GM23338 (cell line): ENCODE measurements at regions not wholly inside any gene's neighbourhood (a gene's known extent, or its start where the extent isn't known, plus 50 kb on each side); places are given as distances from the start of the nearest gene placed in this dataset.

Experiments
- ATAC-seq: fragments of 200-7000 bp; cut with Tn5 transposase; 3 replicates; pipeline ENCODE4 v1.9.1; 2020
- DNase-seq: peaks from one replicate; pipeline ENCODE4 v3.0.0-alpha.2; 2015; ENCODE audit warnings: low spot score
- H2AFZ ChIP-seq: fragments of 200-600 bp; sonication (generic); 2 replicates; pipeline ENCODE4 v1.8.0; 2016; ENCODE audit warnings: antibody characterized with exemption, mild to moderate bottlenecking, moderate library complexity
- H3F3A ChIP-seq: fragments of 200-600 bp; sonication (generic); replicated peaks from 2 replicates; pipeline ENCODE4 v1.8.0; 2017; ENCODE audit warnings: antibody characterized with exemption, mixed run types, low read depth
- H3K27ac ChIP-seq: fragments of 200-600 bp; sonication (generic); 2 replicates; pipeline ENCODE4 v1.6.1; 2016; ENCODE audit warnings: low read depth
- H3K27me3 ChIP-seq: fragments of 200-600 bp; sonication (generic); 2 replicates; pipeline ENCODE4 v1.8.0; 2016; ENCODE audit warnings: mild to moderate bottlenecking, mixed run types, moderate library complexity; ENCODE audit not compliant: insufficient read depth
- H3K36me3 ChIP-seq: fragments of 200-600 bp; sonication (generic); 2 replicates; pipeline ENCODE4 v1.8.0; 2016; ENCODE audit warnings: mild to moderate bottlenecking; ENCODE audit not compliant: insufficient read depth
- H3K4me1 ChIP-seq: fragments of 200-600 bp; sonication (generic); 2 replicates; pipeline ENCODE4 v1.8.0; 2016; ENCODE audit warnings: mild to moderate bottlenecking, moderate library complexity; ENCODE audit not compliant: insufficient read depth
- H3K4me2 ChIP-seq: fragments of 200-600 bp; sonication (generic); 2 replicates; pipeline ENCODE4 v1.7.1; 2017; ENCODE audit warnings: mixed run types
- H3K4me3 ChIP-seq: fragments of 200-600 bp; sonication (generic); 2 replicates; pipeline ENCODE4 v1.6.1; 2016; ENCODE audit warnings: mixed run types
- H3K79me2 ChIP-seq: fragments of 200-600 bp; sonication (generic); replicated peaks from 2 replicates; pipeline ENCODE4 v1.8.0; 2017; ENCODE audit warnings: mild to moderate bottlenecking; ENCODE audit not compliant: insufficient read depth
- H3K9me2 ChIP-seq: fragments of 200-600 bp; sonication (generic); 2 replicates; pipeline ENCODE4 v1.8.0; 2017; ENCODE audit not compliant: insufficient read depth
- H4K20me1 ChIP-seq: fragments of 200-600 bp; sonication (generic); replicated peaks from 2 replicates; pipeline ENCODE4 v1.8.0; 2017; ENCODE audit warnings: mild to moderate bottlenecking; ENCODE audit not compliant: insufficient read depth
- H3K27ac Mint-ChIP-seq: 2 replicates; pipeline ENCODE4 v1.8.0; 2020; ENCODE audit warnings: inconsistent platforms, mild to moderate bottlenecking, moderate library complexity, mixed read lengths
- H3K27me3 Mint-ChIP-seq: 3 replicates; pipeline ENCODE4 v1.8.0; 2022; ENCODE audit warnings: low read depth, mild to moderate bottlenecking, moderate library complexity, mixed read lengths, inconsistent platforms; ENCODE audit not compliant: insufficient read depth, poor library complexity
- H3K36me3 Mint-ChIP-seq: 3 replicates; pipeline ENCODE4 v1.8.0; 2021; ENCODE audit warnings: low read depth, mild to moderate bottlenecking, inconsistent platforms, moderate library complexity, mixed read lengths
- H3K4me1 Mint-ChIP-seq: 3 replicates; pipeline ENCODE4 v1.8.0; 2020; ENCODE audit warnings: mild to moderate bottlenecking, inconsistent platforms, mixed read lengths
- H3K4me3 Mint-ChIP-seq: 3 replicates; pipeline ENCODE4 v1.8.0; 2021; ENCODE audit warnings: moderate library complexity, mild to moderate bottlenecking, inconsistent platforms, mixed read lengths
- H3K9me3 Mint-ChIP-seq: 3 replicates; pipeline ENCODE4 v1.8.0; 2020; ENCODE audit warnings: moderate library complexity, mild to moderate bottlenecking, inconsistent platforms, mixed read lengths
- CREB1 ChIP-seq: fragments of 250-450 bp; sonication (Bioruptor Pico); IDR thresholded peaks from 2 replicates; pipeline ENCODE4 v1.5.0; 2020; ENCODE audit warnings: low read depth, mild to moderate bottlenecking, moderate library complexity
- CTCF ChIP-seq, 2 experiments: fragments of 200-600 bp in 1 of 2; sonication (generic) in 1 of 2; conservative IDR thresholded peaks; 2 replicates each; pipeline versions ENCODE4 v1.5.1 to v1.6.1; 2016 to 2017; ENCODE audit warnings: antibody characterized with exemption in 2 of 2, low read depth in 2 of 2, mild to moderate bottlenecking in 2 of 2, moderate library complexity in 1 of 2
- ETS1 ChIP-seq: IDR thresholded peaks from 2 replicates; pipeline ENCODE4 v1.6.1; 2016; ENCODE audit warnings: antibody characterized with exemption
- EZH2 ChIP-seq: fragments of 200-600 bp; sonication (generic); IDR thresholded peaks from one replicate; pipeline ENCODE4 v1.8.0; 2017; ENCODE audit warnings: antibody characterized with exemption, mild to moderate bottlenecking, low read depth; ENCODE audit not compliant: unreplicated experiment
- EZH2phosphoT487 ChIP-seq: fragments of 200-600 bp; sonication (generic); IDR thresholded peaks from one replicate; pipeline ENCODE4 v1.8.1; 2018; ENCODE audit warnings: antibody characterized with exemption; ENCODE audit not compliant: unreplicated experiment
- JUNB ChIP-seq: IDR thresholded peaks from one replicate; pipeline ENCODE4 v1.6.1; 2016; ENCODE audit warnings: antibody characterized with exemption; ENCODE audit not compliant: unreplicated experiment
- NANOG ChIP-seq: IDR thresholded peaks from 2 replicates; pipeline ENCODE4 v1.6.1; 2016; ENCODE audit warnings: antibody characterized with exemption, borderline replicate concordance
- POLR2AphosphoS5 ChIP-seq: IDR thresholded peaks from 2 replicates; pipeline ENCODE4 v1.6.1; 2016; ENCODE audit warnings: antibody characterized with exemption, low read depth
- REST ChIP-seq: IDR thresholded peaks from one replicate; pipeline ENCODE4 v1.6.1; 2018; ENCODE audit warnings: antibody characterized with exemption; ENCODE audit not compliant: unreplicated experiment
- STAT1 ChIP-seq: IDR thresholded peaks from one replicate; pipeline ENCODE4 v1.6.1; 2016; ENCODE audit warnings: antibody characterized with exemption; ENCODE audit not compliant: unreplicated experiment
- ZNF114 ChIP-seq: fragments of 250-450 bp; sonication (Bioruptor Pico); IDR thresholded peaks from 2 replicates; pipeline ENCODE4 v1.5.0; 2020; ENCODE audit warnings: mild to moderate bottlenecking, moderate library complexity
- ZNF331 ChIP-seq: fragments of 250-450 bp; sonication (Bioruptor Pico); IDR thresholded peaks from 2 replicates; pipeline ENCODE4 v1.5.0; 2020; ENCODE audit warnings: low read depth, mild to moderate bottlenecking, moderate library complexity
- ZNF462 ChIP-seq: fragments of 250-450 bp; sonication (Bioruptor Pico); IDR thresholded peaks from 2 replicates; pipeline ENCODE4 v1.5.0; 2020; ENCODE audit warnings: mild to moderate bottlenecking, moderate library complexity

- Mint-ChIP-seq H3K9me3 (peaks cover 9% of the 10 kb centered on the region), H3K36me3 (peaks cover 7% of the 10 kb centered on the region; the same call in 2 of the 3 replicates), H3K27me3 (no peaks in the 10 kb centered on the region), H3K27ac (no peak overlapping the region), H3K4me3 (no peak overlapping the region), H3K4me1 (peaks cover 6% of the 10 kb centered on the region; the same call in 1 of the 3 replicates)
- peak overlapping the region; percentile 61; the same call in 1 of the 2 replicates for H2AFZ ChIP-seq
- H3K36me3 ChIP-seq, result no peaks in the 10 kb centered on the region
- DNase-seq (no peak), ATAC-seq (no peak)
- no peak for TF ChIP-seq STAT1
- no peak for TF ChIP-seq EZH2phosphoT487
- no peak for TF ChIP-seq JUNB
- no peak for TF ChIP-seq ZNF114 (CRISPR knock-in tag)
- no peak for TF ChIP-seq ETS1
- no peak for TF ChIP-seq POLR2AphosphoS5
- TF ChIP-seq ZNF331 (CRISPR knock-in tag), result no peak
- TF ChIP-seq NANOG, result no peak
- TF ChIP-seq CREB1 (CRISPR knock-in tag), result no peak
- no peak for TF ChIP-seq EZH2
- no peak for TF ChIP-seq CTCF (conservative IDR thresholded peaks at IDR 0.05; ENCODE audit: low read depth in 2 of 2)
- no peak for TF ChIP-seq ZNF462 (CRISPR knock-in tag)
- no peak for TF ChIP-seq REST
- H3K27ac ChIP-seq, result no peak overlapping the region
- no peak overlapping the region for H3K4me3 ChIP-seq
- no peak overlapping the region for H3K4me2 ChIP-seq
- H4K20me1 ChIP-seq, result no peaks in the 10 kb centered on the region
- H3F3A ChIP-seq, result no peaks in the 10 kb centered on the region
- H3K9me2 ChIP-seq, result no peaks in the 10 kb centered on the region; the same call in 1 of the 2 replicates
- H3K27me3 ChIP-seq, result no peaks in the 10 kb centered on the region
- no peaks in the 10 kb centered on the region for H3K4me1 ChIP-seq
- no peaks in the 10 kb centered on the region for H3K79me2 ChIP-seq
These were observed 91.4 kb upstream of the CHST9 start for GRCh38 chr18:27276479-27276878.
